RPMI8226 (cell line): ENCODE measurements at regions not wholly inside any gene's neighbourhood (a gene's known extent, or its start where the extent isn't known, plus 50 kb on each side); places are given as distances from the start of the nearest gene placed in this dataset.
"Not testable (repeated sequence)": the region's sequence is repeated elsewhere in the genome, so short reads cannot be mapped to it uniquely, and the experiment has no call there.

Source experiments
- DNase-seq: peaks from one replicate; pipeline ENCODE4 v3.0.0-alpha.2; 2015

DNA sequence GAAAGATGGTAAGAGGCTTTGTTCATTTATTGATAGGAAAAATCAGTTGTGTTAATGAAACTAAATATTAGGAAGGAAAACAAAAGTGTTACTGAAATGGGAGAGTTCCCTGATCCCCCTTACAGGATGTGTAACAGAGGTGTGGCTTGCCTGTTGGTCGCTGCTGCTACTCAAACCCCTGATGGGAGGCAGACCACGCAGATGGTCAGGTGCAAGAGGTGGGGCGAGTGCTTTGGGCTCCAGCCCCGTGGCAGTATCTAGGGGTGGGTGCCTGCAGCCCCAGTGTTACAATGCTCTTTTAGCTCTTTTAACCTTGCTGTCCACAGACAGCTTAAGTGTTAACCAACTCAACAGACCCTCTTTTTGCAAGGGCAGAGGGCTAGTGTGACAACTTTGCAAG, 319.6 kb upstream of the DCN start:
- DNase-seq, result no peak

- no peak for DNase-seq
Observed at GRCh38 chr12:91496337-91496736, 313.7 kb upstream of the DCN start.

GRCh38 chr12:91493308-91493707, 310.7 kb upstream of the DCN start:
- no peak for DNase-seq

DNA sequence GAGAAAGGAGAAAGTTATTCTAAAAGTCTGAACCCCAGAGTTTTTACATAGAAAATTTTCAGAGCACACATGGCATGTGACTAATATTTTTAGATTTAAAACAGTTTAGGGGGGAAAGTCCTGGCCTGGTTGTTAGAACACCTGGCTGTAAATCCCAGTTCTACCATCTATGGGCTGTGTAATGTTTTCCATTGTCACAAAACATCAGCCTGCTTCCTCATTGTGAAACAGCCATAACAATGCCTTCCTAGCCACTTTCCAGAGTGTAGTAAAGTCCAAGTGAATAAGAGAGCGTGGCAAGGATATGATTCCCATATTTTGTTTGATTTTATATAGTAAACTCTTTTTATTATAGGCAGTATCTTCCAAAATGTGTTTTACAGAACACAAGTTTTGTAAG, 310.0 kb upstream of the DCN start:
- DNase-seq, result no peak

DNA sequence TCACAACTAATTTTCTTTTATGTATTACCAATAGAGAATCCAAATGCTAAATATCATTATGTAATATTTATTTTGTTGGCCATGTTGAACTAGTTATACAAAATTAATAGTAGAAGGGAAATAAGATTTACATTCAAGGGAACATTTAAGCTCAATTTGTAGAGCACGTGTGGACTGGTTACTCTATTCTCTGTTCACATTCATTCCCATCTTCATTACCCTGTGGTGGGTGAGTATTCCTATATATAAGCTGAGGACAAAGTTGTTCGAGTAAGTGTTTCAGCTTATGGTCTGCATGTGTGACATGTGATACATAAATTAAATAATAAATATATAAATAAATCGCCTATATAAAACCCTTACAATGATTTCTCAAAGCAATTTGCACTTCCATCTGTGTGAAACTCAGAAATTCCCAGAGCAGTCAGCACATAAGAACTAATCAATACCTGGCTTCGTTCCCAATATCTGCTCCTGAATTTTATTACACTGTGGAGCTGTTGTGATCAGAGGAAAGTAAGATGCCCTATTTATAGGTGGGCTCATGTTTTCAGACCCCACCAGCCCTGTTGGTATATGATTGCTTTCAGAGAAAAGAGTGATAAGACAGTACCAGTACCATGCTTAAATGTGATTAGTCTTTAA, 308.2 kb upstream of the DCN start:
- DNase-seq, result no peak

DNA sequence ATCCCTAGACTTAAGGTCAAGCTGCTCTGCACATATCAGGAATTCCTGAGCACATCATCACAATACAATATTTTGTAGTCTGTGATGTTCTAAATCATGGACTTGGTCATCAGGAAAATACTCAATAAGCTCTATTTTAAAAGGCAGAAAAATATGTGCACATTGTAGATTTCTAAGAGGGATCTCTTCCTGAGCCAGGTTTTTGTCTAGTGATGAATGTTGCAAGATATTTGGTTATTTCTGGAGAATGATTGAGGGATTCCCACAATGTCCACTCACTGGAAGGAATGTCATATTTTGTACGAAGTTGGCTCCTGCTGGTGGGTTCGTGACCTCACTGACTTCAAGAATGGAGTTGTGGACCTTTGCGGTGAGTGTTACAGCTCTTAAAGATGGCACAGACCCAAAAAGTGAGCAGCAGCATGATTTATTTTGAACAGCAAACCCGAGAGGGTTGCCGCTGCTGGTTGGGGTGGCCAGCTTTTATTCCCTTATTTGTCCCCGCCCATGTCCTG, 300.9 kb upstream of the DCN start:
- DNase-seq, result no peak

DNA sequence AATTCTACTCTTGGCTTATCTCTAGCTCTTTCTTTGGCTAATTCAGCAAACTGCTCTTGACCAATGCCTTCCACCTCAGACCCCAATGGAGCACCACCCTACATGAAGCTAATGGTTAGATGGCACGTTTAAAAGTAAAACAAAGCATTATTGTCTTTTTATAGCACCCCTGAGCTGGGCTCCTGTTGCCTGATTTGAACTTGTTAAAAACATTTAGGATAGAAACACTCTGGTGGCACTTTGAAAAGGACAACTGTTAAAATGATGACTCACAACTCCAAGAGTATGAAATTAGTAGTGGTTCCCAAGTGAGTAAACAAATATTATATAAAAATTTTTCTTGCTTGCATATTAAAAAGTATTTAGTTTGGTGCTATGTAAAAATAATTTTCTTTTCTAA, 299.6 kb upstream of the DCN start:
- no peak for DNase-seq

- DNase-seq, result no peak
Observed at GRCh38 chr12:91478500-91478899, 295.9 kb upstream of the DCN start.

DNA sequence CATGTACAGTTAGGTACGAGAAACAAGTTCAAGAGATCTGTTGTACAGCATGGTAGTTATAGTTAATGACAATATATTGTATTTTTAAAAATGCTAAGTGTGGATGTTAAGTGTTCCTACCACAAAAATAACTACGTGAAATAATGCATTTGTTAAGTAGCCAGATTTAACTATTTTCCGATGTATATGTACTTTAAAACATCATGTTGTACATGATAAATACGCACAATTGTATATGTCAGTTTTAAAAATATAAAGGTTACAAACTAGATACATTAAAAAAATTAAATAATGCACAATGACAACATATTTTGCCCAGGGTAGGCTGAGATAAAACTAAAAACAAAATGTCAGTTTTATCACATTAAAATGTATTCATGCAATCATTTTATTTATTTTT, 285.1 kb upstream of the DCN start:
- no peak for DNase-seq

GRCh38 chr12:91461061-91461460, 278.4 kb upstream of the DCN start:
- DNase-seq, result no peak

DNA sequence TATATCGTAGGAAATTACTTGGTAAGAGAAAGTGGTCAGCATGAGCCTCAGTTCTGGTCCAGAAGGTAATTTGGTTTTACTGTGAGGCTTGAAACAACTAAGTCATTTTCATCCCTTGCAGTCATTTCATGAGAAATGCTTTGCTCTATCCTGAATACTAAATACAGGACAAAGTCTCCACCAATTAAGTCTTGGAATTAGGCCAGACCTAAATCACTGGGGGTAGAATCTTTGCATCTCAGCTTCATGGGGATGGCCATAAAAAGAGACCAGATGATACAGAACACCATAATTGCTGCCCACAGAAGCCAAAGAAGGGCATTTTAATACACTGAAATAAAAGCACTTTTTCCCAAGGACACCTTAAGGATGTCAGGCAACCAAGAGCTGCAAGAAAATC, 277.9 kb upstream of the DCN start:
- no peak for DNase-seq

DNA sequence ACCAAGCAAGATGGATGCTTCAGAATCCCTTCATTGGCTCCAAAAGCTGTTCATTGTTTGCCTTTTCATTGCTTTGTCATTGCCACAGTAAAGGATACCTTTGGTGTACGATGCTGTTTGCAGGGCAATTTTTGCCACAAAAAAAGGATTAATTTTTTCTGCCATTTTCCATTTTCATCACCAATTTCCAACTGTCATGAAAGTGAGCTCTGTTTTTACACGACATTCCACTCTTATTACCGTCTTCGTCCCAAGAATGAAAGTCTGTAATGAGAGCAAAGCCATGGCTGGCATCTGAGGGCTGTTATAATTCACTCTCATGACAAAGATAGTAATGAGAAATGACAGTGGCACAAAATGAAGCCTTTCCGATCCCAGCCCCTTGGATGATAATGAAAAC, 272.7 kb upstream of the DCN start:
- no peak for DNase-seq

GRCh38 chr12:91454179-91454578, 271.6 kb upstream of the DCN start:
- DNase-seq, result no peak

DNA sequence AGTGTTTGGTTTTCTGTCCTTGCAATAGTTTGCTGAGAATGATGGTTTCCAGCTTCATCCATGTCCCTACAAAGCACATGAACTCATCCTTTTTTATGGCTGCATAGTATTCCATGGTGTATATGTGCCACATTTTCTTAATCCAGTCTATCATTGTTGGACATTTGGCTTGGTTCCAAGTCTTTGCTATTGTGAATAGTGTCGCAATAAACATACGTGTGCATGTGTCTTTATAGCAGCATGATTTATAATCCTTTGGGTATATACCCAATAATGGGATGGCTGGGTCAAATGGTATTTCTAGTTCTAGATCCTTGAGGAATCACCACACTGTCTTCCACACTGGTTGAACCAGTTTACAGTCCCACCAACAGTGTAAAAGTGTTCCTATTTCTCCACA, 269.8 kb upstream of the DCN start:
- not testable (repeated sequence) for DNase-seq

- DNase-seq, result no peak
Observed at GRCh38 chr12:91441993-91442952, 259.7 kb upstream of the DCN start.

DNA sequence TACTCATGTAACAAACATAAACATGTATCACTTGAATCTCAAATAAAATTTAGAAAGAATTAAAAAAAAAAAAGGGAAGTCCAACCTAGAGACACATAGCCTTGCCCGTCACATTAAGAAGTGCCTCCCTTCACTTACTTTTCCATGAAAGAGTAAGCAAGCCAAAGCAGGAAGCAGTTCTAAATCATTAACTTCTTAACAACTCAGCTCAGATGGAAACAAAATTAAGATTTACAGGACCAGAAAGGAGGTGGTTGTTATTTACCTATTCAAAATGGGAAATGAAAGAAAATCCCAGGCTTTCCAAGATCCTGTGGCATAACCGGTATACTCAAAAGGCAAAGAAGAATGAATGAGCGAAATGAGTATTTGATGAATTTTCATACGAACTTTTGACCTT, 258.6 kb upstream of the DCN start:
- no peak for DNase-seq

- DNase-seq, result no peak
Observed at GRCh38 chr12:91434081-91434480, 251.5 kb upstream of the DCN start.

- DNase-seq, result no peak
Observed at GRCh38 chr12:91432755-91433154, 250.1 kb upstream of the DCN start.

DNA sequence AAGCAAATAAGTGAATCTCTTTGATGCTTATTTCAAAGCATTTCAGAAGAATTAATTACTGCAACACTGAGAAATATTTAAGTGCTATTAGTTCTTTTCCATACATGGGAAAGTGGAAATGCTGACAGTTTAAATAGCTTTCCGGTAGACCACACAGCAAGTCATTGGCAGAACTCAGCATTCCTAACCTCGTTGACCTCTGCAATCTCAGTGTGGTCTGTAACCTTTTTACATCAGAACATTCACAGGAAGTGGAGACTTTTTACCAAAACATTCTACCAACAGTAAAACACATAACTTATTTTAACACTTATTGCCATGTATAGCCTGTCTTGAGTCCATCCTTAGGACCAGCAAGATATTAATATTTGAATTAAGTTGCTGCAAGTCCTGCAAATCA, 249.5 kb upstream of the DCN start:
- DNase-seq, result peak; percentile 7

DNA sequence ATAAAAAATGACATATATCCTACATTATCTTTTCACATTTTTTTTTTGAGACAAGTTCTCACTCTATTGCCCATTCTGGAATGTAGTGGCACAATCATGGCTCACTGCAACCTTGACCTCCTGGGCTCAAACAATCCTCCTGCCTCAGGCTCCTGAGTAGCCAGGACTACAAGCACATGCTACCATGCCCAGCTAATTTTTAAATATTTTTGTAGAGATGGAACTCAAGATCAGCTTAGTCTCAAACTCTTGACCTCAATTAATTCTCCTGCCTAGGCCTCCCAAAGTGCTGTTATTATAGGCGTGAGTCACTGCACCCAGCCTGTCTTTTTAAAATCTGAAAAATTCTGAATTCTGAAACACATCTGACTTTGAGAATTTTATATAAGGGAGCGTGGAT, 241.9 kb upstream of the DCN start:
- DNase-seq, result no peak

DNA sequence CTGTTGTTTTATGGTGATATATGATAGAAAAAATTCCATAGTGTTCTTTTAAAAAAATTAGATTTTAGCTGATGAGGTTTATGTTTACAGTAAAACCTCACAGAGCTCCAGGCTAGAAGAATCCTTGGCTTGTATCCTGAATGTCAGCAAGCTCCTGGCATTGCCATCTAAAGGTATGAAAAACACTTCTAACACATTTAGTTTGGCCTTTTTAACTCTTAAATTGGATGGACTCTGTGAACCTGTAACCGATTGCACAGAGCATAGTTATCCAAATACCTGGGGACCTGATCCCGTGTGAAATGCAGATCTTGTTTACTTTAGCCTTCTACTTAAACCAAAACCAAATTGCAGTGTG, 241.1 kb upstream of the DCN start:
- no peak for DNase-seq

GRCh38 chr12:91422811-91423692, 240.4 kb upstream of the DCN start:
- no peak for DNase-seq

GRCh38 chr12:91422127-91422526, 239.5 kb upstream of the DCN start:
- no peak for DNase-seq
